H9 (cell line): ENCODE measurements at regions not wholly inside any gene's neighbourhood (a gene's known extent, or its start where the extent isn't known, plus 50 kb on each side); places are given as distances from the start of the nearest gene placed in this dataset.

Experiments used
- DNase-seq: peaks from one replicate; pipeline ENCODE4 v3.0.0-alpha.2; 2017
- H2AFZ ChIP-seq: one replicate; pipeline ENCODE4 v1.6.1; 2013; ENCODE audit warnings: mild to moderate bottlenecking, low read length, control low read depth, moderate library complexity
- H2AK5ac ChIP-seq: 2 replicates; pipeline ENCODE4 v1.6.1; 2013; ENCODE audit warnings: low read length, control low read depth, mixed read lengths; ENCODE audit not compliant: insufficient read length
- H2BK120ac ChIP-seq: one replicate; pipeline ENCODE4 v1.6.1; 2013; ENCODE audit warnings: low read depth, mild to moderate bottlenecking, low read length, control low read depth, inconsistent platforms; ENCODE audit not compliant: poor library complexity, severe bottlenecking
- H2BK12ac ChIP-seq: 2 replicates; pipeline ENCODE4 v1.6.1; 2013; ENCODE audit warnings: low read length, control low read depth, mixed read lengths, low read depth; ENCODE audit not compliant: insufficient read length
- H2BK15ac ChIP-seq: 2 replicates; pipeline ENCODE4 v1.6.1; 2013; ENCODE audit warnings: low read depth, low read length, control low read depth
- H2BK20ac ChIP-seq: one replicate; pipeline ENCODE4 v1.6.1; 2013; ENCODE audit warnings: low read depth, mild to moderate bottlenecking, low read length, control low read depth, inconsistent platforms; ENCODE audit not compliant: poor library complexity, severe bottlenecking
- H2BK5ac ChIP-seq: 2 replicates; pipeline ENCODE4 v1.6.1; 2013; ENCODE audit warnings: low read length, control low read depth, mixed read lengths; ENCODE audit not compliant: insufficient read length
- H3K14ac ChIP-seq: 2 replicates; pipeline ENCODE4 v1.6.1; 2013; ENCODE audit warnings: low read length, control low read depth; ENCODE audit not compliant: insufficient read depth
- H3K18ac ChIP-seq: 2 replicates; pipeline ENCODE4 v1.6.1; 2013; ENCODE audit warnings: low read depth, mild to moderate bottlenecking, mixed read lengths, low read length, control low read depth; ENCODE audit not compliant: insufficient read length
- H3K23ac ChIP-seq: 2 replicates; pipeline ENCODE4 v1.6.1; 2013; ENCODE audit warnings: low read length, control low read depth, mixed read lengths, low read depth; ENCODE audit not compliant: insufficient read length
- H3K23me2 ChIP-seq: 2 replicates; pipeline ENCODE4 v1.6.1; 2013; ENCODE audit warnings: low read depth, mild to moderate bottlenecking, mixed read lengths, low read length, control low read depth; ENCODE audit not compliant: insufficient read length, poor library complexity, severe bottlenecking
- H3K27ac ChIP-seq: 2 replicates; pipeline ENCODE4 v1.5.1; 2013; ENCODE audit warnings: low read length, control low read depth, mixed read lengths, low read depth; ENCODE audit not compliant: insufficient read length
- H3K27me3 ChIP-seq: 2 replicates; pipeline ENCODE4 v1.6.1; 2013; ENCODE audit warnings: low read length, control low read depth, inconsistent platforms; ENCODE audit not compliant: insufficient read depth
- H3K4ac ChIP-seq: 2 replicates; pipeline ENCODE4 v1.6.1; 2013; ENCODE audit warnings: low read depth, mild to moderate bottlenecking, control low read depth, inconsistent platforms, low read length, moderate library complexity
- H3K4me1 ChIP-seq: 2 replicates; pipeline ENCODE4 v1.6.1; 2013; ENCODE audit warnings: low read length, control low read depth, inconsistent platforms; ENCODE audit not compliant: insufficient read depth
- H3K4me2 ChIP-seq: 2 replicates; pipeline ENCODE4 v1.6.1; 2013; ENCODE audit warnings: low read length, control low read depth, mixed read lengths; ENCODE audit not compliant: insufficient read length, insufficient read depth
- H3K56ac ChIP-seq: 2 replicates; pipeline ENCODE4 v1.6.1; 2013; ENCODE audit warnings: low read depth, mild to moderate bottlenecking, mixed read lengths, low read length, control low read depth; ENCODE audit not compliant: insufficient read length
- H3K79me1 ChIP-seq: 2 replicates; pipeline ENCODE4 v1.6.1; 2013; ENCODE audit warnings: low read depth, mild to moderate bottlenecking, moderate library complexity, low read length, control low read depth, inconsistent platforms; ENCODE audit not compliant: insufficient read depth, poor library complexity, severe bottlenecking
- H3K79me2 ChIP-seq: 2 replicates; pipeline ENCODE4 v1.6.1; 2013; ENCODE audit warnings: low read length, control low read depth, inconsistent platforms; ENCODE audit not compliant: insufficient read depth
- H3K9ac ChIP-seq: 2 replicates; pipeline ENCODE4 v1.6.1; 2013; ENCODE audit warnings: low read length, control low read depth, mixed read lengths; ENCODE audit not compliant: insufficient read length; ENCODE audit errors: extremely low read depth
- H3K9me3 ChIP-seq: one replicate; pipeline ENCODE4 v1.6.1; 2013; ENCODE audit warnings: low read depth, low read length, inconsistent platforms; ENCODE audit not compliant: control insufficient read depth
- H3T11ph ChIP-seq: one replicate; pipeline ENCODE4 v1.6.1; 2013; ENCODE audit warnings: mild to moderate bottlenecking, low read length, control low read depth, inconsistent platforms
- H4K20me1 ChIP-seq: one replicate; pipeline ENCODE4 v1.6.1; 2013; ENCODE audit not compliant: control insufficient read depth, insufficient read length, insufficient read depth
- H4K5ac ChIP-seq: 2 replicates; pipeline ENCODE4 v1.6.1; 2013; ENCODE audit warnings: low read depth, mild to moderate bottlenecking, mixed read lengths, low read length, control low read depth; ENCODE audit not compliant: insufficient read length
- H4K8ac ChIP-seq: replicated peaks from 2 replicates; pipeline ENCODE4 v1.6.1; 2013; ENCODE audit warnings: low read length, control low read depth, mixed read lengths, low read depth; ENCODE audit not compliant: insufficient read length
- H4K91ac ChIP-seq: 2 replicates; pipeline ENCODE4 v1.6.1; 2013; ENCODE audit warnings: low read depth, mild to moderate bottlenecking, moderate library complexity, mixed read lengths, low read length, control low read depth; ENCODE audit not compliant: insufficient read length
- H3K27ac Mint-ChIP-seq, 3 experiments: 2 replicates in 2 of 3; 3 replicates in 1 of 3; pipeline ENCODE4 v1.8.0; 2020 to 2021; ENCODE audit warnings: mixed read lengths in 3 of 3, mild to moderate bottlenecking in 1 of 3, moderate library complexity in 1 of 3
- H3K27me3 Mint-ChIP-seq: 2 replicates; pipeline ENCODE4 v1.8.0; 2021; ENCODE audit warnings: low read depth, mild to moderate bottlenecking, moderate library complexity, mixed read lengths
- H3K36me3 Mint-ChIP-seq, 3 experiments: 2 replicates in 2 of 3; 3 replicates in 1 of 3; pipeline ENCODE4 v1.8.0; 2020 to 2021; ENCODE audit warnings: low read depth in 3 of 3, mixed read lengths in 3 of 3; ENCODE audit not compliant: insufficient read depth in 1 of 3
- H3K4me1 Mint-ChIP-seq, 2 experiments: 2 replicates each; pipeline ENCODE4 v1.8.0; 2020; ENCODE audit warnings: mixed read lengths in 2 of 2
- H3K4me3 Mint-ChIP-seq, 2 experiments: 2 replicates in 1 of 2; 3 replicates in 1 of 2; pipeline ENCODE4 v1.8.0; 2020 to 2021; ENCODE audit warnings: mild to moderate bottlenecking in 2 of 2, mixed read lengths in 2 of 2, moderate library complexity in 1 of 2
- H3K9me3 Mint-ChIP-seq, 2 experiments: 2 replicates in 1 of 2; 3 replicates in 1 of 2; pipeline ENCODE4 v1.8.0; 2020; ENCODE audit warnings: mild to moderate bottlenecking in 2 of 2, mixed read lengths in 2 of 2, moderate library complexity in 1 of 2
- TF ChIP-seq, protein P1 (sequence below): fragments of 200-600 bp; sonication (generic); conservative IDR thresholded peaks from 3 replicates; pipeline ENCODE4 v1.8.0; 2021; ENCODE audit warnings: antibody characterized with exemption, mild to moderate bottlenecking

- no peaks in the 10 kb centered on the region for H3K4me1 ChIP-seq
Measured at GRCh38 chr14:26833621-26834176, 235.9 kb upstream of the NOVA1 start.

More at GRCh38 chr14:26833621-26834176, 235.9 kb upstream of the NOVA1 start:
- no peaks in the 10 kb centered on the region for H4K20me1 ChIP-seq
- H3K9ac ChIP-seq: no peak overlapping the region
- H3K4me2 ChIP-seq: no peak overlapping the region
- no peak overlapping the region for H2BK120ac ChIP-seq
- no peak overlapping the region for H4K91ac ChIP-seq
- H3K27me3 Mint-ChIP-seq: no peaks in the 10 kb centered on the region
- H3K23me2 ChIP-seq: no peaks in the 10 kb centered on the region
- H3K4me1 Mint-ChIP-seq: no peaks in the 10 kb centered on the region
- H3K4ac ChIP-seq: no peak overlapping the region
- no peak overlapping the region for H3T11ph ChIP-seq
- no peaks in the 10 kb centered on the region for H3K27me3 ChIP-seq
- H3K9me3 Mint-ChIP-seq: no peaks in the 10 kb centered on the region
- H3K79me1 ChIP-seq: no peaks in the 10 kb centered on the region
- H4K8ac ChIP-seq: no peak overlapping the region
- no peak overlapping the region for H2AK5ac ChIP-seq
- no peak overlapping the region for H2BK12ac ChIP-seq
- no peaks in the 10 kb centered on the region for H3K9me3 ChIP-seq
- no peak overlapping the region for H4K5ac ChIP-seq
- H2BK5ac ChIP-seq: no peak overlapping the region
- no peak overlapping the region for H3K56ac ChIP-seq
- H3K27ac ChIP-seq: no peak overlapping the region
- H3K14ac ChIP-seq: no peak overlapping the region
- H3K36me3 Mint-ChIP-seq: no peaks in the 10 kb centered on the region
- no peak overlapping the region for H3K18ac ChIP-seq
- no peak overlapping the region for H3K27ac Mint-ChIP-seq
- no peak overlapping the region for H2BK15ac ChIP-seq
- no peak overlapping the region for H2BK20ac ChIP-seq
- H3K4me3 Mint-ChIP-seq: no peak overlapping the region
- TF ChIP-seq, protein P1, sequence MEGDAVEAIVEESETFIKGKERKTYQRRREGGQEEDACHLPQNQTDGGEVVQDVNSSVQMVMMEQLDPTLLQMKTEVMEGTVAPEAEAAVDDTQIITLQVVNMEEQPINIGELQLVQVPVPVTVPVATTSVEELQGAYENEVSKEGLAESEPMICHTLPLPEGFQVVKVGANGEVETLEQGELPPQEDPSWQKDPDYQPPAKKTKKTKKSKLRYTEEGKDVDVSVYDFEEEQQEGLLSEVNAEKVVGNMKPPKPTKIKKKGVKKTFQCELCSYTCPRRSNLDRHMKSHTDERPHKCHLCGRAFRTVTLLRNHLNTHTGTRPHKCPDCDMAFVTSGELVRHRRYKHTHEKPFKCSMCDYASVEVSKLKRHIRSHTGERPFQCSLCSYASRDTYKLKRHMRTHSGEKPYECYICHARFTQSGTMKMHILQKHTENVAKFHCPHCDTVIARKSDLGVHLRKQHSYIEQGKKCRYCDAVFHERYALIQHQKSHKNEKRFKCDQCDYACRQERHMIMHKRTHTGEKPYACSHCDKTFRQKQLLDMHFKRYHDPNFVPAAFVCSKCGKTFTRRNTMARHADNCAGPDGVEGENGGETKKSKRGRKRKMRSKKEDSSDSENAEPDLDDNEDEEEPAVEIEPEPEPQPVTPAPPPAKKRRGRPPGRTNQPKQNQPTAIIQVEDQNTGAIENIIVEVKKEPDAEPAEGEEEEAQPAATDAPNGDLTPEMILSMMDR: no peak
- H2AFZ ChIP-seq: no peak overlapping the region
- DNase-seq: no peak
- H3K23ac ChIP-seq: no peak overlapping the region
- H3K79me2 ChIP-seq: no peaks in the 10 kb centered on the region
